ENCODE measurements at regions not wholly inside any gene's neighbourhood (a gene's known extent, or its start where the extent isn't known, plus 50 kb on each side); places are given as distances from the start of the nearest gene placed in this dataset.

DNA sequence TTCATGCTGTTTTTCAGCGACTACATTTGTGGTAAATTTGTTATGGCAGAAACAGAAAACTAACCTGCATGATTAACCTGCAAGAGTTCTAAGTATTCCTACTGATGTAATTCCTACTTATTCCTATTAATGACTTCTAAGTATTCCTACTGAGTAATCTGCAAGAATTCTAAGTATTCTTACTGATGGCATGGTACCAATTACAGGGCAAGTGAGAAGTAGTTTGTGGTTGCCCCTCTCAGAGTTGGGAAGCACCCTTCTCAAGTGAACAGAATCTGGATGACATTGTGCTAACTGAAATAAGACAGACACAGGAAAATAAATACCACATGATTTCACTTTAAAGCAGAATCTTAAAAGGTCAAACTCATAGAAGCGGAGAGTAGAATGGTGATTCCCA lies 100.9 kb upstream of the CPNE8 start:
- Histone ChIP-seq H3K9me3 (replicated peaks in 1 of 2; ENCODE audit: control insufficient read depth in 2 of 2, insufficient read depth in 1 of 2, low read depth in 1 of 2, low read length in 2 of 2) (peaks cover 0 to 1% of the 10 kb centered on the region in 2 donors), H4K91ac (ENCODE audit: low read depth, low read length, poor library complexity) (no peak overlapping the region), H3K4me1 (ENCODE audit: control insufficient read depth in 2 of 2, insufficient read depth in 1 of 2, low read depth in 1 of 2, low read length in 2 of 2) (no peaks in the 10 kb centered on the region), H2AFZ (ENCODE audit: low read length) (no peak overlapping the region), H2BK120ac (ENCODE audit: low read depth, low read length) (no peak overlapping the region), H3K27ac (replicated peaks; ENCODE audit: low read length) (no peak overlapping the region), H3K18ac (ENCODE audit: low read length) (no peak overlapping the region), H3K4me3 (ENCODE audit: low read length in 2 of 2) (no peak overlapping the region), H2BK5ac (ENCODE audit: low read length) (no peak overlapping the region), H2BK12ac (ENCODE audit: low read length) (no peak overlapping the region), H3K4me2 (ENCODE audit: insufficient read depth, low read length, poor library complexity, severe bottlenecking) (no peak overlapping the region), H3K9ac (ENCODE audit: low read depth, low read length, poor library complexity) (no peak overlapping the region), H3K14ac (ENCODE audit: low read length) (no peak overlapping the region), H3K4ac (ENCODE audit: low read length) (no peak overlapping the region), H3K27me3 (ENCODE audit: control insufficient read depth in 3 of 3, insufficient read depth in 3 of 3, low read depth in 1 of 3, low read length in 3 of 3) (no peaks in the 10 kb centered on the region), H4K8ac (ENCODE audit: low read depth, low read length) (no peak overlapping the region), H3K79me1 (ENCODE audit: low read depth, low read length) (no peaks in the 10 kb centered on the region), H2BK15ac (ENCODE audit: low read length) (no peak overlapping the region), H3K36me3 (replicated peaks in 1 of 2; ENCODE audit: control insufficient read depth in 2 of 2, insufficient read depth in 2 of 2, low read length in 2 of 2) (no peaks in the 10 kb centered on the region), H2AK5ac (ENCODE audit: low read depth, low read length) (no peak overlapping the region), H3K23ac (ENCODE audit: low read depth, low read length, poor library complexity) (no peak overlapping the region)
- no peak for DNase-seq (ENCODE audit: low spot score)
- WGBS, 2 donors (ENCODE audit: extremely low coverage in 2 of 2, insufficient read length in 2 of 2, insufficient replicate concordance in 1 of 2): no CpG with 5 or more reads among the region's 2 CpGs

DNA sequence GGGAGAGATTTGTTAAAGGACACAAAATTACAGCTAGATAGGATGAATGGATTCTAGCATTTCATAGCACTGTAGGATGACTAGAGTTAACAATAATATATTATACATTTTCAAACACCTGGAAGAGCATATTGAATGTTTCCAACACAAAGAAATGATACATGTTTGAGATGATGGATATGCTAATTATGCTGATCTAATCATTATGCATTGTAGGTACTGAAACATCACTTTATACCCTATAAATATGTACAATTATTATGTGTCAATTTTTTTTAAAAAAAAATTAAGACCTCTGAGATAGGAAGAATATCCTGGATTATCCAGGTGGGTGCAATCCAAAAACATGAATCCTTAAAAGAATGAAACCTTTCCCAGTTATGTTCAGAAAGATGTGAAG lies 100.3 kb upstream of the CPNE8 start:
- Histone ChIP-seq H3K27ac (replicated peaks; ENCODE audit: low read length) (no peak overlapping the region), H3K4me3 (ENCODE audit: low read length in 2 of 2) (no peak overlapping the region), H2BK12ac (ENCODE audit: low read length) (no peak overlapping the region), H2AFZ (ENCODE audit: low read length) (no peak overlapping the region), H2BK120ac (ENCODE audit: low read depth, low read length) (no peak overlapping the region), H3K14ac (ENCODE audit: low read length) (no peak overlapping the region), H3K36me3 (replicated peaks in 1 of 2; ENCODE audit: control insufficient read depth in 2 of 2, insufficient read depth in 2 of 2, low read length in 2 of 2) (no peaks in the 10 kb centered on the region), H3K4ac (ENCODE audit: low read length) (no peak overlapping the region), H4K8ac (ENCODE audit: low read depth, low read length) (no peak overlapping the region), H3K18ac (ENCODE audit: low read length) (no peak overlapping the region), H2AK5ac (ENCODE audit: low read depth, low read length) (no peak overlapping the region), H3K9ac (ENCODE audit: low read depth, low read length, poor library complexity) (no peak overlapping the region), H3K79me1 (ENCODE audit: low read depth, low read length) (no peaks in the 10 kb centered on the region), H2BK5ac (ENCODE audit: low read length) (no peak overlapping the region), H3K4me2 (ENCODE audit: insufficient read depth, low read length, poor library complexity, severe bottlenecking) (no peak overlapping the region), H3K9me3 (replicated peaks in 1 of 2; ENCODE audit: control insufficient read depth in 2 of 2, insufficient read depth in 1 of 2, low read depth in 1 of 2, low read length in 2 of 2) (peaks cover 0 to 1% of the 10 kb centered on the region in 2 donors), H4K91ac (ENCODE audit: low read depth, low read length, poor library complexity) (no peak overlapping the region), H3K27me3 (ENCODE audit: control insufficient read depth in 3 of 3, insufficient read depth in 3 of 3, low read depth in 1 of 3, low read length in 3 of 3) (no peaks in the 10 kb centered on the region), H2BK15ac (ENCODE audit: low read length) (no peak overlapping the region), H3K4me1 (ENCODE audit: control insufficient read depth in 2 of 2, insufficient read depth in 1 of 2, low read depth in 1 of 2, low read length in 2 of 2) (no peaks in the 10 kb centered on the region), H3K23ac (ENCODE audit: low read depth, low read length, poor library complexity) (no peak overlapping the region)
- no peak for DNase-seq (ENCODE audit: low spot score)

- Histone ChIP-seq H2BK12ac (ENCODE audit: low read length) (no peak overlapping the region), H3K9me3 (replicated peaks in 1 of 2; ENCODE audit: control insufficient read depth in 2 of 2, insufficient read depth in 1 of 2, low read depth in 1 of 2, low read length in 2 of 2) (peaks cover 0 to 1% of the 10 kb centered on the region in 2 donors), H3K4ac (ENCODE audit: low read length) (no peak overlapping the region), H2BK120ac (ENCODE audit: low read depth, low read length) (no peak overlapping the region), H3K4me2 (ENCODE audit: insufficient read depth, low read length, poor library complexity, severe bottlenecking) (no peak overlapping the region), H3K9ac (ENCODE audit: low read depth, low read length, poor library complexity) (no peak overlapping the region), H3K27ac (replicated peaks; ENCODE audit: low read length) (no peak overlapping the region), H2BK15ac (ENCODE audit: low read length) (no peak overlapping the region), H3K79me1 (ENCODE audit: low read depth, low read length) (no peaks in the 10 kb centered on the region), H2AFZ (ENCODE audit: low read length) (no peak overlapping the region), H3K4me1 (ENCODE audit: control insufficient read depth in 2 of 2, insufficient read depth in 1 of 2, low read depth in 1 of 2, low read length in 2 of 2) (no peaks in the 10 kb centered on the region), H2BK5ac (ENCODE audit: low read length) (no peak overlapping the region), H3K4me3 (ENCODE audit: low read length in 2 of 2) (no peak overlapping the region), H3K14ac (ENCODE audit: low read length) (no peak overlapping the region), H3K36me3 (replicated peaks in 1 of 2; ENCODE audit: control insufficient read depth in 2 of 2, insufficient read depth in 2 of 2, low read length in 2 of 2) (no peaks in the 10 kb centered on the region), H3K18ac (ENCODE audit: low read length) (no peak overlapping the region), H2AK5ac (ENCODE audit: low read depth, low read length) (no peak overlapping the region), H4K8ac (ENCODE audit: low read depth, low read length) (no peak overlapping the region), H3K27me3 (ENCODE audit: control insufficient read depth in 3 of 3, insufficient read depth in 3 of 3, low read depth in 1 of 3, low read length in 3 of 3) (no peaks in the 10 kb centered on the region), H3K23ac (ENCODE audit: low read depth, low read length, poor library complexity) (no peak overlapping the region), H4K91ac (ENCODE audit: low read depth, low read length, poor library complexity) (no peak overlapping the region)
- no CpG with 5 or more reads among the region's 3 CpGs for WGBS, 2 donors (ENCODE audit: extremely low coverage in 2 of 2, insufficient read length in 2 of 2, insufficient replicate concordance in 1 of 2)
- DNase-seq (ENCODE audit: low spot score): no peak
These were observed 98.3 kb upstream of the CPNE8 start for GRCh38 chr12:39003541-39004155.

DNA sequence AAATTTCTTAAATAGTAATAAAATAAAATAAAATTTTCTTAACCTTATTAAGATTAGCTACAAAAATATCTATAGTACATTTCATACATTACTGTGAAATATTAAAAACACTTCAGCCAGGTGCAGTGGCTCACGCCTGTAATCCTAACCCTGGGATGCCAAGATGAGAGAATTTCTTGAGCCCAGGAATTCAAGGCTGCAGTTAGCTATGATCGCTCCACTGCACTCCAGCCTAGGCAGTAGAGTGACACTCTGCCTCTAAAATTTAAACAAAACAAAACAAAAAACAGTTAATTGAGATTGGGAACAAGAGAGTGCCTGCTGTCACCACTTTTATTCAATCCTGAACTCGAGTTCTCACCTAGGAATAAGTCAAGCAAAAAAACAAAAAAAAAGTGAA lies 95.0 kb upstream of the CPNE8 start:
- DNase-seq (ENCODE audit: low spot score): no peak
- no CpG with 5 or more reads among the region's 3 CpGs for WGBS, 2 donors (ENCODE audit: extremely low coverage in 2 of 2, insufficient read length in 2 of 2, insufficient replicate concordance in 1 of 2)
- Histone ChIP-seq H4K8ac (ENCODE audit: low read depth, low read length) (no peak overlapping the region), H2AFZ (ENCODE audit: low read length) (no peak overlapping the region), H3K14ac (ENCODE audit: low read length) (no peak overlapping the region), H3K9ac (ENCODE audit: low read depth, low read length, poor library complexity) (no peak overlapping the region), H3K18ac (ENCODE audit: low read length) (no peak overlapping the region), H2AK5ac (ENCODE audit: low read depth, low read length) (no peak overlapping the region), H3K4ac (ENCODE audit: low read length) (no peak overlapping the region), H2BK120ac (ENCODE audit: low read depth, low read length) (no peak overlapping the region), H4K91ac (ENCODE audit: low read depth, low read length, poor library complexity) (no peak overlapping the region), H3K9me3 (replicated peaks in 1 of 2; ENCODE audit: control insufficient read depth in 2 of 2, insufficient read depth in 1 of 2, low read depth in 1 of 2, low read length in 2 of 2) (no peaks in the 10 kb centered on the region), H2BK12ac (ENCODE audit: low read length) (no peak overlapping the region), H3K4me1 (ENCODE audit: control insufficient read depth in 2 of 2, insufficient read depth in 1 of 2, low read depth in 1 of 2, low read length in 2 of 2) (no peaks in the 10 kb centered on the region), H3K4me2 (ENCODE audit: insufficient read depth, low read length, poor library complexity, severe bottlenecking) (no peak overlapping the region), H3K23ac (ENCODE audit: low read depth, low read length, poor library complexity) (no peak overlapping the region), H3K79me1 (ENCODE audit: low read depth, low read length) (no peaks in the 10 kb centered on the region), H3K27ac (replicated peaks; ENCODE audit: low read length) (no peak overlapping the region), H3K27me3 (ENCODE audit: control insufficient read depth in 3 of 3, insufficient read depth in 3 of 3, low read depth in 1 of 3, low read length in 3 of 3) (no peaks in the 10 kb centered on the region), H3K4me3 (ENCODE audit: low read length in 2 of 2) (no peak overlapping the region), H3K36me3 (replicated peaks in 1 of 2; ENCODE audit: control insufficient read depth in 2 of 2, insufficient read depth in 2 of 2, low read length in 2 of 2) (no peaks in the 10 kb centered on the region), H2BK5ac (ENCODE audit: low read length) (no peak overlapping the region), H2BK15ac (ENCODE audit: low read length) (no peak overlapping the region)

All from neuronal stem cell (in vitro differentiated cells).